C4-2B (cell line): ENCODE measurements at regions not wholly inside any gene's neighbourhood (a gene's known extent, or its start where the extent isn't known, plus 50 kb on each side); places are given as distances from the start of the nearest gene placed in this dataset.

ENCODE experiments used
- ZFX ChIP-seq: fragments of 450-650 bp; IDR thresholded peaks from 2 replicates; pipeline ENCODE4 v1.6.1; 2017
- TF ChIP-seq, protein P1 (sequence below): fragments of 450-650 bp; conservative IDR thresholded peaks from 2 replicates; pipeline ENCODE4 v1.5.1; 2017; ENCODE audit warnings: mild to moderate bottlenecking

DNA sequence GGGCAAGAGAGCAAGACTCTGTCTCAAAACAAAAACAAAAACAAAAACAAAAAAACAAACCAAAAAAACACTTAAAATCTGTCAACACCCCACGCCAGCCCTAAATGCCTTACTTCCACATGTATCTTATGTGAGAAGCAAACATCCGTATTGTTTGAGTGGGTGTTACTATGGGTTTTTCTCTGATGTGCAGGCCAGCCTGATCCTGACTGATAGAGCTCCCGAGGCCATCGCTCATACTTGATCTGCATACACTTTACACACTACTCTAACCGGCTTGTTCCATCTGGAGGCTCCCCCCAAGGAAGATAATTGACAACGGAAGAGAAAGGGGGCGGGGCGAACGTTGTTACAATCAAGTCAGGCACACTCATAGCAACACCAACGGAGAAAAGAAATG is 237.4 kb downstream of the TBL1XR1 start:
- TF ChIP-seq, protein P1, sequence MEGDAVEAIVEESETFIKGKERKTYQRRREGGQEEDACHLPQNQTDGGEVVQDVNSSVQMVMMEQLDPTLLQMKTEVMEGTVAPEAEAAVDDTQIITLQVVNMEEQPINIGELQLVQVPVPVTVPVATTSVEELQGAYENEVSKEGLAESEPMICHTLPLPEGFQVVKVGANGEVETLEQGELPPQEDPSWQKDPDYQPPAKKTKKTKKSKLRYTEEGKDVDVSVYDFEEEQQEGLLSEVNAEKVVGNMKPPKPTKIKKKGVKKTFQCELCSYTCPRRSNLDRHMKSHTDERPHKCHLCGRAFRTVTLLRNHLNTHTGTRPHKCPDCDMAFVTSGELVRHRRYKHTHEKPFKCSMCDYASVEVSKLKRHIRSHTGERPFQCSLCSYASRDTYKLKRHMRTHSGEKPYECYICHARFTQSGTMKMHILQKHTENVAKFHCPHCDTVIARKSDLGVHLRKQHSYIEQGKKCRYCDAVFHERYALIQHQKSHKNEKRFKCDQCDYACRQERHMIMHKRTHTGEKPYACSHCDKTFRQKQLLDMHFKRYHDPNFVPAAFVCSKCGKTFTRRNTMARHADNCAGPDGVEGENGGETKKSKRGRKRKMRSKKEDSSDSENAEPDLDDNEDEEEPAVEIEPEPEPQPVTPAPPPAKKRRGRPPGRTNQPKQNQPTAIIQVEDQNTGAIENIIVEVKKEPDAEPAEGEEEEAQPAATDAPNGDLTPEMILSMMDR = no peak
- no peak for TF ChIP-seq ZFX
